ENCODE measurements at regions not wholly inside any gene's neighbourhood (a gene's known extent, or its start where the extent isn't known, plus 50 kb on each side); places are given as distances from the start of the nearest gene placed in this dataset.

GRCh38 chr13:59205501-59205900 is 958.2 kb downstream of the DIAPH3 start:
- Histone ChIP-seq H3K4me1 (ENCODE audit: control insufficient read depth, insufficient read depth, low read length) (no peaks in the 10 kb centered on the region), H3K36me3 (ENCODE audit: insufficient read depth, low read length) (no peaks in the 10 kb centered on the region), H3K4me2 (ENCODE audit: low read length) (no peak overlapping the region), H3K9ac (ENCODE audit: low read depth, low read length) (no peak overlapping the region), H3K4me3 (ENCODE audit: low read length) (no peak overlapping the region), H3K9me3 (replicated peaks; ENCODE audit: low read length) (no peaks in the 10 kb centered on the region), H3K27me3 (ENCODE audit: control insufficient read depth, insufficient read depth, low read length) (no peaks in the 10 kb centered on the region)

- Histone ChIP-seq H3K27me3 (ENCODE audit: control insufficient read depth, insufficient read depth, low read length) (no peaks in the 10 kb centered on the region), H3K4me1 (ENCODE audit: control insufficient read depth, insufficient read depth, low read length) (no peaks in the 10 kb centered on the region)
Observed at GRCh38 chr13:59208405-59209195, 955.1 kb downstream of the DIAPH3 start.

GRCh38 chr13:59210543-59210942 is 953.2 kb downstream of the DIAPH3 start:
- Histone ChIP-seq H3K9ac (ENCODE audit: low read depth, low read length) (no peak overlapping the region), H3K4me2 (ENCODE audit: low read length) (no peak overlapping the region), H3K27me3 (ENCODE audit: control insufficient read depth, insufficient read depth, low read length) (no peaks in the 10 kb centered on the region), H3K4me1 (ENCODE audit: control insufficient read depth, insufficient read depth, low read length) (no peaks in the 10 kb centered on the region), H3K9me3 (replicated peaks; ENCODE audit: low read length) (peaks cover 4% of the 10 kb centered on the region), H3K4me3 (ENCODE audit: low read length) (no peak overlapping the region), H3K36me3 (ENCODE audit: insufficient read depth, low read length) (no peaks in the 10 kb centered on the region)

More at GRCh38 chr13:59208405-59209195, 955.1 kb downstream of the DIAPH3 start:
- Histone ChIP-seq H3K36me3 (ENCODE audit: insufficient read depth, low read length) (no peaks in the 10 kb centered on the region), H3K4me2 (ENCODE audit: low read length) (no peak overlapping the region), H3K9ac (ENCODE audit: low read depth, low read length) (no peak overlapping the region), H3K4me3 (ENCODE audit: low read length) (no peak overlapping the region), H3K9me3 (replicated peaks; ENCODE audit: low read length) (peaks cover 4% of the 10 kb centered on the region)

- Histone ChIP-seq H3K36me3 (ENCODE audit: insufficient read depth, low read length) (no peaks in the 10 kb centered on the region), H3K27me3 (ENCODE audit: control insufficient read depth, insufficient read depth, low read length) (no peaks in the 10 kb centered on the region), H3K4me2 (ENCODE audit: low read length) (no peak overlapping the region), H3K9me3 (replicated peaks; ENCODE audit: low read length) (peaks cover 4% of the 10 kb centered on the region), H3K9ac (ENCODE audit: low read depth, low read length) (no peak overlapping the region), H3K4me3 (ENCODE audit: low read length) (no peak overlapping the region), H3K4me1 (ENCODE audit: control insufficient read depth, insufficient read depth, low read length) (no peaks in the 10 kb centered on the region)
Observed at GRCh38 chr13:59211606-59212005, 952.1 kb downstream of the DIAPH3 start.

GRCh38 chr13:59229401-59229800 is 934.3 kb downstream of the DIAPH3 start:
- no peaks in the 10 kb centered on the region for H3K9me3 ChIP-seq (replicated peaks; ENCODE audit: low read length)
- no peaks in the 10 kb centered on the region for H3K36me3 ChIP-seq (ENCODE audit: insufficient read depth, low read length)
- no peaks in the 10 kb centered on the region for H3K4me1 ChIP-seq (ENCODE audit: control insufficient read depth, insufficient read depth, low read length)
- H3K9ac ChIP-seq (ENCODE audit: low read depth, low read length) = no peak overlapping the region
- no peak overlapping the region for H3K4me2 ChIP-seq (ENCODE audit: low read length)
- no peaks in the 10 kb centered on the region for H3K27me3 ChIP-seq (ENCODE audit: control insufficient read depth, insufficient read depth, low read length)
- H3K4me3 ChIP-seq (ENCODE audit: low read length) = no peak overlapping the region

GRCh38 chr13:59229861-59230260 is 933.9 kb downstream of the DIAPH3 start:
- H3K36me3 ChIP-seq (ENCODE audit: insufficient read depth, low read length) = no peaks in the 10 kb centered on the region
- H3K9ac ChIP-seq (ENCODE audit: low read depth, low read length) = no peak overlapping the region
- no peak overlapping the region for H3K4me3 ChIP-seq (ENCODE audit: low read length)
- H3K27me3 ChIP-seq (ENCODE audit: control insufficient read depth, insufficient read depth, low read length) = no peaks in the 10 kb centered on the region
- no peaks in the 10 kb centered on the region for H3K9me3 ChIP-seq (replicated peaks; ENCODE audit: low read length)
- H3K4me1 ChIP-seq (ENCODE audit: control insufficient read depth, insufficient read depth, low read length) = no peaks in the 10 kb centered on the region
- no peak overlapping the region for H3K4me2 ChIP-seq (ENCODE audit: low read length)

GRCh38 chr13:59230484-59231264 is 933.1 kb downstream of the DIAPH3 start:
- H3K36me3 ChIP-seq (ENCODE audit: insufficient read depth, low read length) = no peaks in the 10 kb centered on the region
- no peak overlapping the region for H3K4me2 ChIP-seq (ENCODE audit: low read length)
- H3K27me3 ChIP-seq (ENCODE audit: control insufficient read depth, insufficient read depth, low read length) = no peaks in the 10 kb centered on the region
- no peak overlapping the region for H3K9ac ChIP-seq (ENCODE audit: low read depth, low read length)
- no peak overlapping the region for H3K4me3 ChIP-seq (ENCODE audit: low read length)
- H3K9me3 ChIP-seq (replicated peaks; ENCODE audit: low read length) = no peaks in the 10 kb centered on the region
- H3K4me1 ChIP-seq (ENCODE audit: control insufficient read depth, insufficient read depth, low read length) = no peaks in the 10 kb centered on the region

GRCh38 chr13:59236309-59236919 is 927.3 kb downstream of the DIAPH3 start:
- Histone ChIP-seq H3K27me3 (ENCODE audit: control insufficient read depth, insufficient read depth, low read length) (no peaks in the 10 kb centered on the region), H3K9me3 (replicated peaks; ENCODE audit: low read length) (no peaks in the 10 kb centered on the region), H3K36me3 (ENCODE audit: insufficient read depth, low read length) (no peaks in the 10 kb centered on the region), H3K4me1 (ENCODE audit: control insufficient read depth, insufficient read depth, low read length) (no peaks in the 10 kb centered on the region), H3K4me2 (ENCODE audit: low read length) (no peak overlapping the region), H3K9ac (ENCODE audit: low read depth, low read length) (no peak overlapping the region), H3K4me3 (ENCODE audit: low read length) (no peak overlapping the region)

GRCh38 chr13:59236944-59237343 is 926.8 kb downstream of the DIAPH3 start:
- Histone ChIP-seq H3K4me2 (ENCODE audit: low read length) (no peak overlapping the region), H3K4me3 (ENCODE audit: low read length) (no peak overlapping the region), H3K9ac (ENCODE audit: low read depth, low read length) (no peak overlapping the region), H3K36me3 (ENCODE audit: insufficient read depth, low read length) (no peaks in the 10 kb centered on the region), H3K9me3 (replicated peaks; ENCODE audit: low read length) (no peaks in the 10 kb centered on the region), H3K4me1 (ENCODE audit: control insufficient read depth, insufficient read depth, low read length) (no peaks in the 10 kb centered on the region), H3K27me3 (ENCODE audit: control insufficient read depth, insufficient read depth, low read length) (no peaks in the 10 kb centered on the region)

GRCh38 chr13:59247171-59247570 is 916.6 kb downstream of the DIAPH3 start:
- Histone ChIP-seq H3K4me1 (ENCODE audit: control insufficient read depth, insufficient read depth, low read length) (no peaks in the 10 kb centered on the region), H3K9ac (ENCODE audit: low read depth, low read length) (no peak overlapping the region), H3K36me3 (ENCODE audit: insufficient read depth, low read length) (no peaks in the 10 kb centered on the region), H3K4me3 (ENCODE audit: low read length) (no peak overlapping the region), H3K4me2 (ENCODE audit: low read length) (no peak overlapping the region), H3K9me3 (replicated peaks; ENCODE audit: low read length) (no peaks in the 10 kb centered on the region), H3K27me3 (ENCODE audit: control insufficient read depth, insufficient read depth, low read length) (no peaks in the 10 kb centered on the region)

- Histone ChIP-seq H3K36me3 (ENCODE audit: insufficient read depth, low read length) (no peaks in the 10 kb centered on the region), H3K4me3 (ENCODE audit: low read length) (no peak overlapping the region), H3K4me1 (ENCODE audit: control insufficient read depth, insufficient read depth, low read length) (no peaks in the 10 kb centered on the region), H3K4me2 (ENCODE audit: low read length) (no peak overlapping the region), H3K9me3 (replicated peaks; ENCODE audit: low read length) (no peaks in the 10 kb centered on the region), H3K27me3 (ENCODE audit: control insufficient read depth, insufficient read depth, low read length) (no peaks in the 10 kb centered on the region), H3K9ac (ENCODE audit: low read depth, low read length) (no peak overlapping the region)
Observed at GRCh38 chr13:59250336-59251189, 913.2 kb downstream of the DIAPH3 start.
